Ishikawa (cell line): ENCODE measurements at regions not wholly inside any gene's neighbourhood (a gene's known extent, or its start where the extent isn't known, plus 50 kb on each side); places are given as distances from the start of the nearest gene placed in this dataset.

Experiments
- CEBPB ChIP-seq: IDR thresholded peaks from 2 replicates; pipeline ENCODE4 v1.6.1; 2012
- CREB1 ChIP-seq: IDR thresholded peaks from 2 replicates; pipeline ENCODE4 v1.6.1; 2012; ENCODE audit warnings: low read depth
- EGR1 ChIP-seq: IDR thresholded peaks from 2 replicates; pipeline ENCODE4 v1.6.1; 2012
- EP300 ChIP-seq: IDR thresholded peaks from 2 replicates; pipeline ENCODE4 v1.6.1; 2012; ENCODE audit warnings: borderline replicate concordance
- FOXM1 ChIP-seq: IDR thresholded peaks from 2 replicates; pipeline ENCODE4 v1.6.1; 2012; ENCODE audit warnings: low read depth, borderline replicate concordance
- NFIC ChIP-seq: IDR thresholded peaks from 2 replicates; pipeline ENCODE4 v1.6.1; 2012
- RAD21 ChIP-seq: IDR thresholded peaks from 2 replicates; pipeline ENCODE4 v1.6.1; 2012; ENCODE audit warnings: low read depth
- TAF1 ChIP-seq: IDR thresholded peaks from 2 replicates; pipeline ENCODE4 v1.6.1; 2012; ENCODE audit warnings: low read depth, mild to moderate bottlenecking
- TCF12 ChIP-seq: IDR thresholded peaks from 2 replicates; pipeline ENCODE4 v1.6.1; 2012; ENCODE audit warnings: low read depth
- TEAD4 ChIP-seq: IDR thresholded peaks from 2 replicates; pipeline ENCODE4 v1.6.1; 2012
- YY1 ChIP-seq: IDR thresholded peaks from 2 replicates; pipeline ENCODE4 v1.6.1; 2012; ENCODE audit warnings: low read depth
- ZBTB7A ChIP-seq: IDR thresholded peaks from 2 replicates; pipeline ENCODE4 v1.6.1; 2012; ENCODE audit warnings: low read depth
- TF ChIP-seq, protein P1 (sequence below): IDR thresholded peaks from 2 replicates; pipeline ENCODE4 v1.6.1; 2012
- TF ChIP-seq, protein P2 (sequence below): IDR thresholded peaks from 2 replicates; pipeline ENCODE4 v1.6.1; 2012
- TF ChIP-seq, protein P3 (sequence below): IDR thresholded peaks from 2 replicates; pipeline ENCODE4 v1.6.1; 2012; ENCODE audit warnings: low read depth, mild to moderate bottlenecking

DNA sequence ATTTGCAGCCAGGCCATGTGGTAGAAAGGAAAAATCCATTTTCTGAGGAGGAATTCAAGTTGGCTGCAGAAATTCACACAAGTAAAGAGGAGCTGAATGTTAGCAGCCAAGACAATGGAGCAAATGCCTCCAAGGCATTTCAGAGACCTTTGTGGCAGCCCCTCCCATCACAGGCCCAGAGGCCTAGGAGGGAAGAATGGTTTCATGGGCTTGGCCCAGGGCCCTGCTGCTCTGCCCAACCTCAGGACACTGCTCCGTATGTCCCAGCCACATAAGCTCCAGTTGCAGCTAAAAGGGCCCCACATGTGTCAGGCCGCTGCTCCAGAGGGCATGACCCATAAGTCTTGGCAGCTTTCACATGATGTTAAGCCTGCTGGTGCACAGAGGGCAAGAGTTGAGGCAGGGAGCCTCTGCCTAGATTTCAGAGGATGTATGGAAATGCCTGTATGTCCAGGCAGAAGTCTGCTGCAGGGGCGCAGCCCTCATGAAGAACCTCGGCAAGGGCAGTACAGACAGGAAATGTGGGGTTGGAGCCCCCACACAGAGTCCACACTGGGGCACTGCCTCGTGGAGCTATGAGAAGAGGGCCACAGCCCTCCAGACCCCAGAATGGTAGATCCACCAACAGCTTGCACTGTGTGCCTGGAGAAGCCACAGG, 144.2 kb upstream of the EPB41L4A start:
- TF ChIP-seq EP300, result no peak
- TF ChIP-seq, protein P1, sequence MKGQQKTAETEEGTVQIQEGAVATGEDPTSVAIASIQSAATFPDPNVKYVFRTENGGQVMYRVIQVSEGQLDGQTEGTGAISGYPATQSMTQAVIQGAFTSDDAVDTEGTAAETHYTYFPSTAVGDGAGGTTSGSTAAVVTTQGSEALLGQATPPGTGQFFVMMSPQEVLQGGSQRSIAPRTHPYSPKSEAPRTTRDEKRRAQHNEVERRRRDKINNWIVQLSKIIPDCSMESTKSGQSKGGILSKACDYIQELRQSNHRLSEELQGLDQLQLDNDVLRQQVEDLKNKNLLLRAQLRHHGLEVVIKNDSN, result 0 out of 2 replicates have a peak, but pooled peaks have one; percentile 7

DNA sequence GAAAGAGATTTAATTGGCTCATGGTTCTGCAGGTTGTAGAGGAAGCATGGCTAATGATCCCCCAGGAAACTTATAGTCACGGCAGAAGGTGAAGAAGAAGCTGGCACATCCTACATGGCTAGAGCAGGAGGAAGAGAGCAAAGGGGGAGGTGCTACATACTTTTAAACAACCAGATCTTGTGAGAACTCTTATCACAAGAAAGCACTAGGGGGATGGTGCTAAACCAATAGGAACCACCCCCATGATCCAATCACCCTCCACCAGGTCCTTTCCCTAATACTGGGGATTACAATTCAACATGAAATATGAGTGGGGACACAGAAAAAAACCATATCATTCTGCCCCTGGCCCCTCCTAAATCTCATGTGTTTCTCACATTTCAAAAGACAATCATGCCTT, 147.2 kb upstream of the EPB41L4A start:
- TF ChIP-seq TCF12 (no peak), RAD21 (no peak), ZBTB7A (no peak), TEAD4 (no peak), CEBPB (no peak)
- TF ChIP-seq, protein P2, sequence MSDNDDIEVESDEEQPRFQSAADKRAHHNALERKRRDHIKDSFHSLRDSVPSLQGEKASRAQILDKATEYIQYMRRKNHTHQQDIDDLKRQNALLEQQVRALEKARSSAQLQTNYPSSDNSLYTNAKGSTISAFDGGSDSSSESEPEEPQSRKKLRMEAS, result no peak
- TF ChIP-seq, protein P3, sequence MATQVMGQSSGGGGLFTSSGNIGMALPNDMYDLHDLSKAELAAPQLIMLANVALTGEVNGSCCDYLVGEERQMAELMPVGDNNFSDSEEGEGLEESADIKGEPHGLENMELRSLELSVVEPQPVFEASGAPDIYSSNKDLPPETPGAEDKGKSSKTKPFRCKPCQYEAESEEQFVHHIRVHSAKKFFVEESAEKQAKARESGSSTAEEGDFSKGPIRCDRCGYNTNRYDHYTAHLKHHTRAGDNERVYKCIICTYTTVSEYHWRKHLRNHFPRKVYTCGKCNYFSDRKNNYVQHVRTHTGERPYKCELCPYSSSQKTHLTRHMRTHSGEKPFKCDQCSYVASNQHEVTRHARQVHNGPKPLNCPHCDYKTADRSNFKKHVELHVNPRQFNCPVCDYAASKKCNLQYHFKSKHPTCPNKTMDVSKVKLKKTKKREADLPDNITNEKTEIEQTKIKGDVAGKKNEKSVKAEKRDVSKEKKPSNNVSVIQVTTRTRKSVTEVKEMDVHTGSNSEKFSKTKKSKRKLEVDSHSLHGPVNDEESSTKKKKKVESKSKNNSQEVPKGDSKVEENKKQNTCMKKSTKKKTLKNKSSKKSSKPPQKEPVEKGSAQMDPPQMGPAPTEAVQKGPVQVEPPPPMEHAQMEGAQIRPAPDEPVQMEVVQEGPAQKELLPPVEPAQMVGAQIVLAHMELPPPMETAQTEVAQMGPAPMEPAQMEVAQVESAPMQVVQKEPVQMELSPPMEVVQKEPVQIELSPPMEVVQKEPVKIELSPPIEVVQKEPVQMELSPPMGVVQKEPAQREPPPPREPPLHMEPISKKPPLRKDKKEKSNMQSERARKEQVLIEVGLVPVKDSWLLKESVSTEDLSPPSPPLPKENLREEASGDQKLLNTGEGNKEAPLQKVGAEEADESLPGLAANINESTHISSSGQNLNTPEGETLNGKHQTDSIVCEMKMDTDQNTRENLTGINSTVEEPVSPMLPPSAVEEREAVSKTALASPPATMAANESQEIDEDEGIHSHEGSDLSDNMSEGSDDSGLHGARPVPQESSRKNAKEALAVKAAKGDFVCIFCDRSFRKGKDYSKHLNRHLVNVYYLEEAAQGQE, result no peak
- TF ChIP-seq, protein P1, result no peak

DNA sequence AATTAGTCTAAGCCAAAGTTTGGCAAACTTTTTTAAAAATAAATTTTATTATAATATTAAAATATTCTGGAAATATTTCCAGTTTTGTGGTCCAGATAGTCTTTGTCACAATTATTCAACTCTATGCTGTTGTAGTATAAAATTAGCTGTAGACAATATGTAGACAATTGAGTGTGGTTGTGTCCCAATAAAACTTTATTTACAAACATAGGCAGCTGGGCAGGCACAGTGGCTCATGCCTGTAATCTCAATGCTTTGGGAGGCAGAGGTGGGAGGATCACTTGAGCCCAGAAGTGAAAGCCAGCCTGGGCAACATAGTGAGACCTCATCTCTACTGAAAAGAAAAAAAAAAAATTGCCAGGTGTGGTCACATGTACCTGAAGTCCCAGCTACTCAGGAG, 150.5 kb upstream of the EPB41L4A start:
- no peak for TF ChIP-seq YY1
- TF ChIP-seq, protein P3, result no peak
- TF ChIP-seq EGR1, result no peak
- no peak for TF ChIP-seq RAD21
- TF ChIP-seq ZBTB7A, result no peak
- no peak for TF ChIP-seq TCF12
- TF ChIP-seq, protein P1, result no peak
- TF ChIP-seq EP300, result no peak
- no peak for TF ChIP-seq TAF1
- no peak for TF ChIP-seq FOXM1
- no peak for TF ChIP-seq TEAD4

DNA sequence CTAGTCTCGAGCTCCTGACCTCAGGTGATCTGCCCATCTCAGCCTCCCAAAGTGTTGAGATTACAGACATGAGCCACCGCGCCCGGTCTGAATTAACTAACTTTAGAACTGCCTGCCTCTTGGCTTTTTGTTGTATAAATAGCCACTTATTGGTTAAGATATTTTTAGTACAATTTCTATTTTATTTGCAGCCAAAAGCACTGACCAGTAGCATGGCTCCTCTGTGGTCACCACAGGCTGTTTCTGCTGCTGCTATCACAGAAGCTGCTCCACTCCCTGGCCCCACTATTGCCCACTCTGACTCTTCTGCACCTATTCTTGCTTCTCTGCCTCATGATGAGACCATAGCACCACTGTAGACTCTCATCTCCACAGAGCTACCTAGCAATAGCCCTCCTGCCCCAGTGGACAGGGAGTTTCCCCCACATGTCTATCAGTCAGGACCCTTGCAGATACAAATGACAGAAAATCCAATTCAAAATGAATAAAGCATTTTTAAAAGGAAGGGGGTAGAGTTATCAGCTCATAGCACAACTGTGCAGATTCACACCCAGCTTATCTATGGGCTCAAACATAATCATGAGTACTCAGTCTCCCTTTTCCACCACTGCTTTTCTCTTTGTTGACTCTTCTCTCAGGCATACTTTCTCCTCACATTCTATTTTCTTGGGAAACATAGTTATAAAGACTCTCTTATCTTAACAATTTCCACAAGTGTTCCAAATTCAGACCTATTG, 151.8 kb upstream of the EPB41L4A start:
- no peak for TF ChIP-seq TEAD4
- TF ChIP-seq CEBPB, result no peak
- TF ChIP-seq, protein P2, result no peak
- no peak for TF ChIP-seq RAD21
- TF ChIP-seq NFIC, result no peak
- TF ChIP-seq EGR1, result no peak
- TF ChIP-seq YY1, result no peak
- no peak for TF ChIP-seq TAF1
- TF ChIP-seq FOXM1, result no peak
- TF ChIP-seq, protein P1, result no peak
- TF ChIP-seq TCF12, result no peak
- no peak for TF ChIP-seq CREB1
- TF ChIP-seq ZBTB7A, result no peak
- TF ChIP-seq, protein P3, result no peak
- TF ChIP-seq EP300, result no peak
